Testis (tissue), 2 donors: ENCODE measurements at regions not wholly inside any gene's neighbourhood (a gene's known extent, or its start where the extent isn't known, plus 50 kb on each side); places are given as distances from the start of the nearest gene placed in this dataset.

Source experiments
- DNase-seq: peaks from one replicate; pipeline ENCODE4 v3.0.0-alpha.2; 2019
- H3K27ac ChIP-seq, 2 donors: fragments of 200-600 bp; sonication (generic); one replicate each; pipeline ENCODE4 v1.5.1; 2019
- H3K27me3 ChIP-seq: fragments of 200-600 bp; sonication (generic); one replicate; pipeline ENCODE4 v1.5.1; 2019
- H3K36me3 ChIP-seq: fragments of 200-600 bp; sonication (generic); one replicate; pipeline ENCODE4 v1.5.1; 2017; ENCODE audit warnings: low read depth; ENCODE audit errors: missing control alignments
- H3K4me1 ChIP-seq: fragments of 200-600 bp; sonication (generic); one replicate; pipeline ENCODE4 v1.5.1; 2019
- H3K4me3 ChIP-seq, 2 donors: fragments of 200-600 bp; sonication (generic); one replicate each; pipeline ENCODE4 v1.5.1; 2017 to 2019
- H3K9me3 ChIP-seq: fragments of 200-600 bp; sonication (generic); one replicate; pipeline ENCODE4 v1.5.1; 2017
- CTCF ChIP-seq, 3 experiments: fragments of 450-650 bp in 2 of 3; fragments of 200-600 bp in 1 of 3; sonication (generic) in 1 of 3; IDR thresholded peaks; one replicate each; pipeline ENCODE4 v1.5.1; 2016 to 2019; ENCODE audit warnings: antibody characterized with exemption in 3 of 3, mild to moderate bottlenecking in 2 of 3, moderate library complexity in 1 of 3
- POLR2A ChIP-seq: fragments of 450-650 bp; IDR thresholded peaks from one replicate; pipeline ENCODE4 v1.6.1; 2017; ENCODE audit warnings: antibody characterized with exemption, mild to moderate bottlenecking, moderate library complexity
- WGBS, 2 donors: methylation state at CpG; one replicate each; pipeline ENCODE4 v1.1.5; 2018; 5-methylcytosine and 5-hydroxymethylcytosine counted together
- intact Hi-C: fragments of 100-400 bp; cut with DNase I; formaldehyde crosslinking; loops from one replicate; pipeline ENCODE4 v1.15.1; 2023; ENCODE audit warnings: low total_unique reads

GRCh38 chr4:13268703-13269102 lies 215.4 kb downstream of the RAB28 start:
- Histone ChIP-seq H3K4me3 (no peak overlapping the region), H3K36me3 (no peaks in the 10 kb centered on the region), H3K27me3 (no peaks in the 10 kb centered on the region), H3K4me1 (no peaks in the 10 kb centered on the region), H3K27ac (no peak overlapping the region), H3K9me3 (no peaks in the 10 kb centered on the region)
- no peak for DNase-seq
- WGBS, 2 donors, result 72 to 78% methylated on average over 3 of the region's 3 CpGs
- no peak for TF ChIP-seq CTCF (IDR thresholded peaks at IDR 0.05)
- TF ChIP-seq POLR2A, result no peak
- intact Hi-C loops, result no loop called here

GRCh38 chr4:13268165-13268564 lies 216.0 kb downstream of the RAB28 start:
- 75 to 82% methylated on average over 4 of the region's 4 CpGs for WGBS, 2 donors
- Histone ChIP-seq H3K27ac (no peak overlapping the region), H3K27me3 (no peaks in the 10 kb centered on the region), H3K4me3 (no peak overlapping the region), H3K9me3 (no peaks in the 10 kb centered on the region), H3K36me3 (no peaks in the 10 kb centered on the region), H3K4me1 (no peaks in the 10 kb centered on the region)
- no peak for DNase-seq
- TF ChIP-seq CTCF (IDR thresholded peaks at IDR 0.05) (no peak), POLR2A (no peak)
- intact Hi-C loops, result no loop called here

- DNase-seq, result no peak
- TF ChIP-seq CTCF (IDR thresholded peaks at IDR 0.05) (no peak), POLR2A (no peak)
- Histone ChIP-seq H3K27me3 (no peaks in the 10 kb centered on the region), H3K4me3 (no peak overlapping the region), H3K36me3 (no peaks in the 10 kb centered on the region), H3K4me1 (no peaks in the 10 kb centered on the region), H3K9me3 (no peaks in the 10 kb centered on the region), H3K27ac (no peak overlapping the region)
- 71 to 73% methylated on average over 2 of the region's 2 CpGs for WGBS, 2 donors
- intact Hi-C loops, result no loop called here
Measured at GRCh38 chr4:13267091-13267490, 217.0 kb downstream of the RAB28 start.

- 63 to 78% methylated on average over 3 of the region's 3 CpGs for WGBS, 2 donors
- no peak for DNase-seq
- intact Hi-C loops, result no loop called here
- no peak overlapping the region for H3K4me3 ChIP-seq
- no peaks in the 10 kb centered on the region for H3K4me1 ChIP-seq
- H3K9me3 ChIP-seq, result no peaks in the 10 kb centered on the region
- TF ChIP-seq CTCF (IDR thresholded peaks at IDR 0.05) (no peak), POLR2A (no peak)
- no peaks in the 10 kb centered on the region for H3K27me3 ChIP-seq
- no peaks in the 10 kb centered on the region for H3K36me3 ChIP-seq
- H3K27ac ChIP-seq, result no peak overlapping the region
Measured at GRCh38 chr4:13266687-13267086, 217.5 kb downstream of the RAB28 start.

- WGBS, 2 donors, result 86 to 90% methylated on average over 4 of the region's 4 CpGs
- intact Hi-C loops, result no loop called here
- TF ChIP-seq CTCF (IDR thresholded peaks at IDR 0.05) (no peak), POLR2A (no peak)
- Histone ChIP-seq H3K36me3 (no peaks in the 10 kb centered on the region), H3K9me3 (no peaks in the 10 kb centered on the region), H3K27me3 (no peaks in the 10 kb centered on the region), H3K4me3 (no peak overlapping the region), H3K27ac (no peak overlapping the region), H3K4me1 (no peaks in the 10 kb centered on the region)
- no peak for DNase-seq
Measured at GRCh38 chr4:13263967-13264525, 220.1 kb downstream of the RAB28 start.
